HG02870 (cell line): ENCODE measurements at regions not wholly inside any gene's neighbourhood (a gene's known extent, or its start where the extent isn't known, plus 50 kb on each side); places are given as distances from the start of the nearest gene placed in this dataset.
"Not testable (repeated sequence)": the region's sequence is repeated elsewhere in the genome, so short reads cannot be mapped to it uniquely, and the experiment has no call there.

Experiments
- ATAC-seq: cut with Tn5 transposase; IDR thresholded peaks from one replicate; pipeline ENCODE4 v1.9.1; 2021; ENCODE audit warnings: mild to moderate bottlenecking, moderate library complexity; ENCODE audit not compliant: unreplicated experiment

DNA sequence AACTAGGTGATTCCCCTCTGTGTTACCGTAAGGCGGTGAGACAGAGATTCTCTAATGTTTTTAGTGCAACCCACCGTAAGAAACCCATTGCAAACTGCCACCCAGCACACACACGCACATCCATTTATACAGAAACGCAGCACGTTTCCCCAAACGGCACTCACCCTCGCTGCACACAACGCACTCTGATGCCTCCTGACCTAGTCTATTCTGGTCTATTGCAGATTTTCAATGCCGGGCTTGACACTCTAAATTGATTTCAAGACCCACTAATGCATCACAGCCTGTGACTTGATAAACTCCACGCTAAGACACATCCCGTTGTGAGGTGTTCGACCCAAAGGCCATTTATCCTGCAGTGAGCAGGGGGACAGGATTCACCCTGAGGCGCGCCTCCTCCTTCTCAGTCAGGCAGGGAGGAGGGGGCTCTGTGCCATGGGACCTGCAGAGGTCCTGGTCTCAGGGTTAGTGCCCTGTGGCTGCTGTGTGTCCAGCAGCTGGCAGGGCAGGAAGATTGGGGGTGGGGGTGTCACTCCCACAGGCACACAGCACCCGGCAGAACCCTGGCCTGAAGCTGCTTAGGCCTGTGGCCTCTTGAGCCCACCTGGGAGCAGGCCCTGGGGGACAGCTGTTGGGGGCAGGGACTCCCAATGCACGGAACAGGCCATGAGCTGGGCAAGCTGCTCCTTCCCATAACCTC lies 335.6 kb downstream of the PREX1 start:
- no peak for ATAC-seq

DNA sequence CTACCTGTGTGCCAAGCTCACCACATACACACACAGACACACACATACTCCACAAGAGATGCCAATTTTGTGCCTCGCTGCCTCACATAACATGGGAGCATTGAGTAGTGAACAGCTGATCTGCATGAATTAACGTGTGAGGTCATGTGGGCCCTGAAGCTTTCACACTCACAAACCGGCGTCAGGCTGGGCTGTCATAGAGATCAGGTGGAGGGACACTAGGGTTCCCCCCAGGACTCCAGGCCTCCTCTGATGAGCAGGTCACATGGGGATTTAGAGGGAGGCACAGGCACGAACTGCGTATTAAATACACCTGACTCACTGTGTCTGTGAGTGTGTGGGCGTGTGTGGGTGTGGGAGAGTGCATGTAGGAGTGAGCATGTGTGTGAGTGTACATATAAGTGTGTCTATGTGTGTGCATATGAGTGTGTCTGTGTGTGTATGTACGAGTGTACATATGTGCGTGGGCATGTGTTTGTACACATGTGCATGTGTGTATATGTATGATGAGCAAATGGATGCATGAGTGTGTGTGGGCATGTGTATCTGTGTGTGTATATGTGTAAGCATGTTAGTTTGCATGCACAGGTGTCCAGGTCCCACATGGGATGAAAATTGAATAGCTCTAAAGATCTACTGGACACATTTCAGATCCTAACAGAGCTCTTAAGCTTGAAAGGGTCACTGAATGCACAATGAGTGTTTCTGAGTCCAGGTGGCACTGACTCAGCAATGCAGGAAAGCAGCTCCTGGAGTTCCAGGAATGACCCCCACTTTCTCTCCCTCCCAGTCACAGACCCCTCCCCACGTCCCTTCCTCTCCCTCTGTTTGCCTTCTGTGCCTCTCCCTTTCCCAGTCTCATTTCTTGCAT lies 336.6 kb downstream of the PREX1 start:
- no peak for ATAC-seq

DNA sequence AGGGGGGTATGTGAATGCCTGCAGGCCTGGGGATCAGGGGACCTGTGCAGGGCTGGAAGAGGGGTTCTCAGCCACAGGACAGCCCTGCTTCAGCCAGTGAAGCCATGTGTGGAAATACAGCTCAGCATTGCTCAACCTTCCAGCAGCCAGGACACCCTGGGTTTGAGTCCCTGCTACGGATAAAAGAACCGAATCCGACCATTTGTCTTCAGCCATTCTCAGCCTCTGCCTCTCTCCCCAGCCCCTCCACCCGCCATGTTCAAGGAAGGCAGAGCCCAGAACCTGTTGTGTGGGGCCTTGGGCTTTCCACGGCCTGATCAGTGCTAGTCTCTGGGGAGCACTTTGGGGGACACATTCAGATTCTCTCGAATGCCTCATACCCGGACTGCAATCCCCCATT lies 337.5 kb downstream of the PREX1 start:
- not testable (repeated sequence) for ATAC-seq

DNA sequence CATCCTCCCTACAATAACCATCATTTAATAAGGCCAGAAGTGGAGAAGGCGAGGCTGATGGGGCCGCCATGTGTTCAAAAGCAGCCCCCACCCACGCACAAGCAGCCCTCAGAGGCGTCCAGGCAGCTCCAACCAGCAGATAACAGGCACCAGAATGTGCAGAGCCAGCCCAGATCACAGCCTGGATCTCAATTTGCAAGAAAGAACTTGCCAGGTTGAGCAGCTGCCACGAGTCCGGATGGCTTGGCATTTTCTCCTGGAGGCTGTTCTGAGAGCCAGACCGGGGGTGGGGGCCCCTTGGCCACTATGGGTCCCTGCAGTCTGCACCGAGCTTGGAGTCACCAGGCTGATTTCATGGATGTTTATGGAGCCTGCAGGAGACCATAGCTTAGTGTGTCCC lies 338.1 kb downstream of the PREX1 start:
- no peak for ATAC-seq

DNA sequence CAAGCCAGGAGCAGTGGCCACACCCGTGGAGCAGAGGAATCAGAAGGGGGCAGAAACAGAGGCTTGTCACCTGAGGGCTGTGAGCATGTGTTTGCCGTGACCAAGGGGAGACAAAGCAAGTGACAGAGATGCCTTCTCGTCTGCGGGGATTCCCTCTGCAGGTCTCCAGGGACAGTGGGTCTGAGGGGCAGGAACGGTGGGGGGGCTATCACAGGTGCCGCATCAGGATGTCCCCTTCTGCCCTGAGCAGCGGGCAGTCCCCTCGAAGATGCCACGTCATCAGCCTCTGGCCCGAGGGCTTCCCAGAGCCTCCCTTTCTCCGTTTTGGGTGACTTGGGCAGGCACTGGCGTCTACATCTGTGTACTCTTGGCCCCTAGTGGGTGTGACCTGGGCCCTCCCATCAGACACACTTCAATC lies 338.7 kb downstream of the PREX1 start:
- ATAC-seq = peak; percentile 23

DNA sequence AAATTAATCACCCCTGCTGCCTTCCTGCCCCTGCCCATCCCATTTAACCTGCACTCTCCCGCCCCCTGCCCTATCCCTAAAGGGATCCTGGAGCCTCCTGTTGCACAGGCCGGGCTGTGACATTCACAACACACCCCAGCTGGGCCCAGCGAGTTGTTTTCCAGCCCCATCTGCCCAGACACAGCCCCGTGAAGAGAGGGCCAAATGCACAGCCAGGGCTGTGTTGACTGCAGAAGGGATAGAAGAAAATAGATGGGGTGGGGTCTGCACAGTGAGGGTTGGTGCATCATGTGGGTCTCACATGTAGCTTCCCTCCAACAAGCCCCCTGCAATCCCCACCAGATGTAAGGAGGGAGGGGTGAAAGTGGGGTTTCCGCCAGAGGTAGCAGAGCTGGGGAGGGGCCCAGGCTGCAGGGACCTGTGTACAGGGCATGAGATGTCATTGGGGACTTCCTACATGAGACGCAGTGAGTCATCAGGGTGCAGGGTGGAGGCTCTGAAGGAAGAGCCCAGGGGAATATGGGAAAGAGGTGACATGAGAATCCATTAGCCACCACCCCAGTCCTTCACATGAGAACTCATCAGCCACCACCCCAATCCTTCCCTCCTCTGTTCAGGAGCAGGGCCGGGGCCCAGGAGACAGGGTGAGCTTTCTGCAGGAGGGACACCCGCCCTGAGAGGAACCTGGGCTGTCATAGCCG lies 339.3 kb downstream of the PREX1 start:
- peak; percentile 56 for ATAC-seq

DNA sequence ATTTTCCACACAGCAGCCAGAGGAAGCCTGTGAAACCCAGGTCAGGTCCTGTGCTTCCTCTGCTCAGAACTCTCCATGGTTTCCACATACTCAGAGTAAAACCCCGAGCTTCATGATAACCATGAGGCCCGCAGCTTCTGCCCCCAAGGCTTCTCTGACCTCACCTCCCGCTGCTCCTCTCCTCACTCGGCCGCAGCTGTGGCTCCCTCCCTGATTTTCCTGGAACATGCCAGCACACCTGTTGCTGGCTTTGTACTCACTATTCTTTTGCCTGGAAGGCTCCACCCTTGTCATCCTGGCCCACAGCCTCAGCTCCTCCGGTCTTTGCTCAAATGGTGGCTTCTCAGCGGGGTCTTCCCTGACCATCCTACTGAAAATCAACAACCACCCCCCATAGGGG lies 341.7 kb downstream of the PREX1 start:
- ATAC-seq = no peak

DNA sequence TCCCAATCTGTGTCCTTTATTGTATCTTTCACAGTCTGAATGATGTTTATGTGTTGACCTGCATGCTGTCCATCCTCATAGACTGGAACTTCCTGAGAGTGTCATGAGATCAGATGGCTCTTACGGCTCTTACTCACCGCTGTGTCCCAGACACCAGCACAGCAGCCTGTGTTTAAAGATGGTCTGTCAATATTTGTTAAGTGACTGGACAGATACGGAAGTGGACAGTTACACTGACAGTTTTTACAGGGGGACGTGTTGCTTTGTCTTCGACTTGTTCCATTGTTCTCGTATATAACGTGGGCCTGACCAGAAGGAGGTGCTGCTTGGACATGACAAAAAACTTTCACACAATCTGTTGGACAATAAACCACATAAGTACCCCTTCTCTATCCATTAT lies 342.6 kb downstream of the PREX1 start:
- ATAC-seq = not testable (repeated sequence)

DNA sequence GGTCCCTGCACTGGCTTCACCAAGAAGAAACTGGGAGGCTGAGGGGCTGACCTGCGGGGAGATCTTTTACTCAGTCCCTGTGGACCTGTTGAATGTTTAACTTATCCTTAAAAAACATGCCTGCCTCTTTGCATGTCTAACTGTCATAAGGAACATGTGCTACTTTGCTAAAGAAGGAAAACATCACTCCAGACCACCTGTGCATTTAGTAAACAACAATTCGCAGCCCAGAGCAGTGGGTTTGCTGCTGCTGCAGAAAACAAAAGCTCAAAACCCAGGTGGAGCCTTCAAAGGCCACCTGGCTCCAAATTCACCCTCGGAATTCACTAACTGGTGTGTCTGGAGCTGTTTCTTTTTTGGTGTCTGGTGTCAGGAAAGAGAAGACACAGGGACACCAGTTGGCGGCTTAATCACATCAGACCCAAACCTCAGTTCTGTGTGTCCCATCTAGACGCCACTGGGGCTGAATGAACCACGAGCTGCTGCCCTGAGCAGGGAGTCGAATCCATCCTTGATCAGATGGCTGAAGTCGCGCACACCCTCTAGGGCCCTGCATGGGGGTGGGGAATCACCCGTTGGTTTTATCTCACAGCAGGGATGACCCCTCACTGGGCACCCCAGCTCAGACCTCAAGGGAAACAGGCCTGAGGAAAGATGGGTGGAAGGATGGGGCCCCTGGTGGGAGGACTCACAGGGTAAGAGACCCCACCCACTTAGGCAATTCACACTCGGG lies 344.3 kb downstream of the PREX1 start:
- no peak for ATAC-seq

DNA sequence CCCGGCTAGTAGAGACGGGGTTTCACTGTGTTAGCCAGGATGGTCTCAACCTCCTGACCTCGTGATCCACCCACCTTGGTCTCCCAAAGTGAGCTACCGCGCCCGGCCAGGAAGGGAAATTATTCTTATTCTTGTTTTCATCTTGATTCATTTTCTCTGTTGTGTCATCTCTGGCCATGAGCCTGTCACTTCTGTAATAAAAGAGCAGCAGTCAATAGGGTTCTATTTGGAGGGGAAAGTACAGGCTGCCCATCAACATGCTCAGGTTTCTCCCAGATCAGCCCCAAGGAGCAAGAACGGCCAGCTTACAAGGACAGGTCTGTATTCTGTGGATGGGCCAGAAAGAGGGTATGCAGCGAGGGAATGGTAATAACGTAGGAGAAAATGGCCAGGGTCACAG lies 345.0 kb downstream of the PREX1 start:
- peak; percentile 46 for ATAC-seq

DNA sequence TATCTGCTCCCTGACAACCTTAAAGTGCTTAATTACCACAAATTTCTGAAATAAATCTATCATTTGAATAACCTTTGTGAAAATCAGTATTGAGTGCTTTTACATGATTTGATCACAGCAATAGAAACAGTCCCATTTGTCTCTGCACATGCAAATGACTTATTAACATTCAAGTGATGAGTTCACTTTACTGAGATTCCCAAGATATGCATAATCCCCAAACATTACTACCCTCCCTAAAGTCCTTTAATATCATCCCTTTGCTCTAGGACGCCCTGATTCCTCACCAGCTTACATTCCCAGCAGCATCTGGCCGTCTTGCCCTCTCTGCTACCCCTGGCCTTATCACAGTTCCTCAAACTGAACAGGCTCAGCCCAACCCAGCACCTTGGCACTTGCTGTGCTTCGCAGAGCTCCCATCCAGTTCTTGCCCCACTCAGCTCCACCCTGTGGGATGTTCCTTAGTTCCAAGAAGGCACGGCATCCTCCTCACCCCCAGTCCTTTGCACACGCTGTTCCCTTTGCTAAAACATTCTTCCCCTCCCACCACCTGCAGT lies 347.5 kb downstream of the PREX1 start:
- no peak for ATAC-seq

DNA sequence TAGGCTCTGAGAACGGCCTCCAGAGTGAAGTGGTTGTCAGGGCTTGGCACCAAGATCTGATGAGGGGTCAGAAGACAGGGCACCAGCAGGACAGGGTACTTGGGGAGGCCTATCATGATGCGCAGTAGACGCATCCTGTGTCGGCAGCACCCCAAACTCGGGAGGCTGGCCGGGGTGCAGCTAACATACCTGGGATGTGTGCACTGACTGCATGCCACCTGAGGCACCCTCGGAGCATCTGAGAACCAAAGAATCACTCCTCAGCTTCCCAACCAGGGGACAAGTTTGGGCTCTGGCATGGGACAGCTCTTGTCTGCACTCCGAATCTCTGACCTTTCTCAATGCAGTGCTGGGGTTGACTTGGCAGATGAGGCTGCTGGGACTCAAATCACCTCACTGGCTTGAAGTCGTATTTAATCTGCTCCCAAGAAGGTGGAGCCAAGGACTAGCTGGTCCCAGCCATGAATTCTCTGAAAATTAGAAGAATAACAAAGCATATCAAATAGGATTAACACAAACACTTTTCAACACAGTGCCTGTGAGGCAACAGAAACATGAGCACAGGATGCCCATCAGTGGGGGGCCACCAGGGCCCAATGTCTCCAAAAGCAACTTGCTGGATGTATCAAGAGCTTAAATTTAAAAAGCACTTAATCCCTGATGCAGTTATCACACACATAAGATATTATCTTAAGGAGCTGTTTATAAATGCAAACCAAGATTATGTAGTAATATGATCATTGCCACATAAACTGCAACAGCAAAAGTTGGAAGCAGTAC lies 348.8 kb downstream of the PREX1 start:
- no peak for ATAC-seq

DNA sequence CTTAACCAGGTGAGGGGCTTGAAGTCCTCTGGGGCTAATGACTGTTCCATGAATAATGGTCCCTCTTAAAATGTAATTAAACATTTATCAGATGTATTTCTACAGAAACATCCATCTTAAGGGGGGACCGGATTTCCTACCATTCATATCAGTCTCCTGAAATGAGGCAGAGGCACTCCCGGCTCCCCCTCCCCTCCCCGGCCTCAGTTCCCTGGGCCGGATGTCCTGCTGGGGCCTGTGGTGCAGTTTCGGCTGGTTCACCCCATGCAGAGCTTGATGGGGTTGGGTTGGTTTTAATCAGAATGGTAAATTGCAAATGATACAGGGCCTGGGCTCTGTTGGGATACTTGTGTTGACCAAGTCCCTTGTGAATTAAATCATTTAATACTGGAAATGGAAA lies 349.4 kb downstream of the PREX1 start:
- no peak for ATAC-seq

DNA sequence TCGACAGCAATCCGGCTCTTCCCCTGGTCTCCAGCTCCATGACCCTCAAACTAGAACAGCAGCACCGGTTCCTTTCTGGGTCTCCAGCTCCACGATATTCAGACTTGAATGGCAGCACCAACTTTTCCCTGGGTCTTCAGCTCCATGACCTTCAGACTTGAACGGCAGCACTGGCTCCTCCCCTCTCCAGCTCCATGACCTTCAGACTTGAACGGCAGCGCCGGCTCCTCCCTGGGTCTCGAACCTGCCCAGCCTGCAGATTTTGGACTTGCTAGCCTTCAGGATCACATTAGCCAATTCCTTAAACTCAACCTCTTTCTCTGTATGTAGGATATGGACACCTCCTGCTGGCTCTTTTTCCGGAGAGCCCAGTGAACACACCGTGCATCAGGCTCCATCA lies 350.9 kb downstream of the PREX1 start:
- ATAC-seq = no peak

DNA sequence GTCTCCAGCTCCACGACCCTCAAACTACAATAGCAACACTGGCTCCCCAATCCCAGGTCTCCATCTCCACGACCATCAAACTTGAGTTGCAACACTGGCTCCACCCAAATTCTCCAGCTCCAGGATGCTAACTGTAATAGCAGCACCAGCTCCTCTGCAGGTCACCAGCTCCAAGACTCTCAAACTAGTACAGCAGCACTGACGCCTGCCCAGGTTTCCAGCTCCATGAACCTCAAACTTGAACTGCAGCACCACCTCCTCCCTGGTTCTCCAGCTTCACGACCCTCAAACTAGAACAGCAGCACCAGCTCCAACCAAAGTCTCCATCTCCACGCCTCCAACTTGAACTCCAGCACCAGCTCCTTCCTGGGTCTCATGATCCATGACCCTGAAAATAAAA lies 353.8 kb downstream of the PREX1 start:
- ATAC-seq = no peak

DNA sequence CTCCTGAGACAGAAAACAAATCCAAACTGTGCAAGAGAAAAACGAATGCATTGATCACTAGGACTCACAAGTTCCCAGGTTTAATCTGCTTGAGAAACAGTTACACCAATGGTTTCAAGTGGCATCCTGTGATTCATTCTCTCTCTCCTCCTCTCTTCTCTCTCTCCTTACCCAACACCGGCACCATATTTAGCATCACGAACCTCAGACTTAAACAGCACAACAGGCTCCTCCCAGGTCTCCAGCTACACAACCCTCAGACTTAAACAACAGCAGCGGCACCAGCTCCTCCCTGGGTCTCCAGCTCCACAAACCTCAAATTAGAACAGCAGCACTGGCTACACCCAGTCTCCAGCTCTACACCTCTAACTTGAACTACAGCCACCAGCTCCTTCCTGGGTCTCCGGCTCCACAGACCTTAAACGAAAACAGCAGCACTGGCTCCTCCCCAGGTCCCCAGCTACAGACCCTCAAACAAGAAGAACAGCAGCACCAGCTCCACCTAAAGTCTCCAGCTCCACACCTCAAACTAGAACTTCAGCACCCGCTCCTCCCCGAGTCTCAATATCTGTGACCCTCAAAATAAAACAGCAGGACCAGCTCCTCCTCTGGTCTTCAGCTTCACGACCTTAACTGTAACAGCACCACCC lies 355.9 kb downstream of the PREX1 start:
- ATAC-seq = no peak

DNA sequence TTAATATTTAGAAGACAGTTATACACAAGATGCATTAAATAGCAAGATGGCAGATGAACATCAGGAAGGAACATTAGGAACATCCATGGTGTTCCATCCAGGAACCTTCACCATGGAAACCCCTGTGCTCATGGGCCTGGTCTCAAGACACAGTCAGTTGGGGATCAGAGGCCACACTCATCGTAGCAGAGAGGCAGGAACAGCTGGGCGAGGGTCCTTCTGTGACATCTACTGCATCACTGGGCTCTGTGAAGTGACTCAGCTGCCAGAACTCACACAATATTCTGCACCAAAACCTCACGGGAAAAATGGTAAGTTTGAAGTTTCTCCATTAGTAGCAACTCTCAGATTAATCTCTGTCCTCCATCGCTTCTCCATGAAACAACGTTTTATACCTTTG lies 356.6 kb downstream of the PREX1 start:
- no peak for ATAC-seq

DNA sequence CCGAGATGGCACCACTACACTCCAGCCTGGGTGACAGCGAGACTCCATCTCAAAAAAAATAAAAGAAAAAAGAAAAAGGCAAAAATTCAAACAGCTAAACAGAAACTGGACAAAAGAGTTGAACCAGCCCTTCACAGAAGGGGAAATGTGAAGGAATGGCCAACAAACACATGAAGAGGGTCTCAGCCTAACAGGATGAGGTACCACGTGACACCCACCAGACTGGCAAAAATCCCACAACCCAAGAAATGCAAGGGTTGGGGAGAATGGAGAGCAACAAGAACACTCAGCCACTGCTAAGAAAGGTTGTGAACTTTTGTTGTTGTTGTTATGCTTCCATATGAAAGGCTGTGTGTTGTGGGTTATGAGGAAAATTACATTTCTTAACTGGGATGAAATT lies 357.7 kb downstream of the PREX1 start:
- no peak for ATAC-seq

DNA sequence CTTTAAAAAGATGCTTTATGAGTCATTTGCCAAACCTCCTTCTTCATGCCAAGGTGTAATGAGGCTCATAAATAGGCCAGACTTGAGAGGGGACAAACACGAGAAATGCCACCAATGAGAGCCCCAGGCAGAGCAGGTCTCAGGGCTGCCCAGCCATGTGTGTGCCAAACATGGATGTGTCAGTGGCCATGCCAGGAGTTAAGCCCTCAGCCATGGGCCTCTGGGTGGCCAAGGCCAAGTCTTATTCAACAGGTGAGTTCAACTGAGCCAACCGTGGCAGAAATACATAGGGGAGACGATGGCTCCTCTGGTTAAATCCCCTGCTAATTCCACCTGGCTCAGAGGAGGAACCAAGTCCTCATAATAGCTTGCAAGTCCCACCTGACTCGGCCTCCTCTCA lies 358.8 kb downstream of the PREX1 start:
- no peak for ATAC-seq

DNA sequence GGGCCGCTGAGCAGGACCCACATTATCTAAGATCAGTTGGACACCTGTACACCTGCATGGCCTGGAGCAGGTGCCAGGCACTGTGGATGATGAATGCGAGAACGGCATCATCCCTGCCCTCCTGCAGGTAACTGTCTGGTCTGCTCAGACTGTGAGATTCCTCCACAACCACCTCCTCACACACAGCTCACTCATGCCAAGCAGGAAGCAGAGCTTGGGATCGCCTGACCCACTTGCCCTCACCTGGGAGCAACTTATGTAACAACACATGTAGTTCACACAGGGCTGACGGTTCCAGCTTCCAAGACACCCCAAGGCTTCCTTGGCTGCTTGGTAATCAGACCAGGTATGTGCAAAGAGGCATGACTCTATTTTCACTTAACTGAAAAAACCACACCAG lies 359.2 kb downstream of the PREX1 start:
- ATAC-seq = no peak
